ENCODE measurements at regions not wholly inside any gene's neighbourhood (a gene's known extent, or its start where the extent isn't known, plus 50 kb on each side); places are given as distances from the start of the nearest gene placed in this dataset.

GRCh38 chr6:131400779-131401496 lies 172.1 kb upstream of the ARG1 start:
- H4K20me1 ChIP-seq (replicated peaks in 1 of 2; ENCODE audit: control insufficient read depth in 1 of 2, insufficient read depth in 2 of 2, low read length in 2 of 2) = no peaks in the 10 kb centered on the region
- H3K9ac ChIP-seq (replicated peaks in 1 of 4; ENCODE audit: extremely low read depth in 1 of 4, low read depth in 3 of 4, low read length in 3 of 4) = no peak overlapping the region
- H3K36me3 ChIP-seq (ENCODE audit: control insufficient read depth in 2 of 4, insufficient read depth in 4 of 4, low read length in 3 of 4) = no peaks in the 10 kb centered on the region
- H3K4me1 ChIP-seq (replicated peaks in 1 of 4; ENCODE audit: control insufficient read depth in 3 of 4, insufficient read depth in 4 of 4, low read length in 3 of 4) = no peaks in the 10 kb centered on the region
- H3K14ac ChIP-seq (ENCODE audit: insufficient read length) = no peak overlapping the region
- no peak overlapping the region for H2BK120ac ChIP-seq (replicated peaks; ENCODE audit: low read depth, low read length)
- H3K79me1 ChIP-seq (ENCODE audit: low read depth, low read length) = no peaks in the 10 kb centered on the region
- TF ChIP-seq MAFK (IDR thresholded peaks at IDR 0.05; ENCODE audit: low read depth, low read length) (peak; percentile 35; the same call in 1 of the 2 replicates), POU5F1 (IDR thresholded peaks at IDR 0.05; ENCODE audit: low read depth, low read length) (no peak), ZNF274 (IDR thresholded peaks at IDR 0.05; ENCODE audit: borderline replicate concordance, extremely low read depth, low read length) (no peak)
- H4K5ac ChIP-seq (ENCODE audit: insufficient read length, low read depth, low read length) = no peak overlapping the region
- no peak overlapping the region for H3K4me3 ChIP-seq (ENCODE audit: extremely low read depth in 1 of 4, insufficient read depth in 2 of 4, low read depth in 3 of 4, low read length in 4 of 4)
- no peak overlapping the region for H2AK5ac ChIP-seq (ENCODE audit: low read depth, low read length)
- H2AFZ ChIP-seq (ENCODE audit: low read length) = no peak overlapping the region
- no peak overlapping the region for H2BK15ac ChIP-seq (ENCODE audit: low read length)
- CTCF ChIA-PET (ENCODE audit: partially characterized antibody) = interaction anchor here (1.2 to 2.0 kb wide), 2 partner anchors 17 to 59 kb away, joined by 3 to 6 read pairs; no protein-coding TSS in a partner anchor
- no peak overlapping the region for H3K4me2 ChIP-seq (ENCODE audit: insufficient read depth in 1 of 2, low read depth in 2 of 2, low read length in 2 of 2)
- H3K79me2 ChIP-seq (ENCODE audit: control insufficient read depth in 1 of 2, insufficient read depth in 2 of 2, low read length in 2 of 2) = no peaks in the 10 kb centered on the region
- no peak overlapping the region for H2BK5ac ChIP-seq (ENCODE audit: low read depth, low read length)
- H3K23ac ChIP-seq (ENCODE audit: insufficient read length) = no peak overlapping the region
- peak overlapping the region; percentile 7; the same call in 1 of the 2 replicates for H3K18ac ChIP-seq (ENCODE audit: extremely low read depth, low read length)
- H2BK20ac ChIP-seq (ENCODE audit: low read length) = peak overlapping the region; percentile 52; the same call in 1 of the 2 replicates
- POLR2A ChIA-PET (ENCODE audit: partially characterized antibody) = interaction anchor here (1.4 kb wide), 1 partner anchor 13 kb away, joined by 3 read pairs; no protein-coding TSS in a partner anchor
- H2BK12ac ChIP-seq (ENCODE audit: low read depth, low read length) = no peak overlapping the region
- FAIRE-seq = no peak
- no peak overlapping the region for H3K4ac ChIP-seq (replicated peaks; ENCODE audit: insufficient read length, low read depth, low read length)
- no peak overlapping the region for H3K27ac ChIP-seq (ENCODE audit: low read depth, low read length)
- H3K56ac ChIP-seq (replicated peaks; ENCODE audit: insufficient read length, low read depth, low read length) = no peak overlapping the region
- WGBS, 2 experiments (ENCODE audit: extremely low coverage in 1 of 2, insufficient coverage in 1 of 2, insufficient read length in 1 of 2, insufficient replicate concordance in 2 of 2, low coverage in 1 of 2, low lambda C conversion rate in 2 of 2, missing lambda C conversion rate in 1 of 2) = 67% methylated on average over 2 of the region's 2 CpGs; no CpG with 5 or more reads in 1 of the 2 experiments
- no peak for DNase-seq (ENCODE audit: low read depth in 1 of 2, low spot score in 2 of 2)
- H4K8ac ChIP-seq (ENCODE audit: extremely low read depth, insufficient read depth, low read length) = no peak overlapping the region
- peaks cover 3 to 4% of the 10 kb centered on the region in 2 experiments; a peak in 1 of 4 replicates for H3K9me3 ChIP-seq (ENCODE audit: insufficient read depth in 2 of 2, low read depth in 1 of 2, low read length in 1 of 2)
- no peaks in the 10 kb centered on the region for H3K27me3 ChIP-seq (replicated peaks in 1 of 4; ENCODE audit: control insufficient read depth in 3 of 4, extremely low read depth in 1 of 4, insufficient read depth in 3 of 4, low read length in 3 of 4)
- H3K23me2 ChIP-seq (ENCODE audit: low read depth, low read length) = no peaks in the 10 kb centered on the region
- H4K91ac ChIP-seq (replicated peaks; ENCODE audit: insufficient read length, low read length) = no peak overlapping the region
